ENCODE measurements at regions not wholly inside any gene's neighbourhood (a gene's known extent, or its start where the extent isn't known, plus 50 kb on each side); places are given as distances from the start of the nearest gene placed in this dataset.
"Not testable (repeated sequence)": the region's sequence is repeated elsewhere in the genome, so short reads cannot be mapped to it uniquely, and the experiment has no call there.

DNA sequence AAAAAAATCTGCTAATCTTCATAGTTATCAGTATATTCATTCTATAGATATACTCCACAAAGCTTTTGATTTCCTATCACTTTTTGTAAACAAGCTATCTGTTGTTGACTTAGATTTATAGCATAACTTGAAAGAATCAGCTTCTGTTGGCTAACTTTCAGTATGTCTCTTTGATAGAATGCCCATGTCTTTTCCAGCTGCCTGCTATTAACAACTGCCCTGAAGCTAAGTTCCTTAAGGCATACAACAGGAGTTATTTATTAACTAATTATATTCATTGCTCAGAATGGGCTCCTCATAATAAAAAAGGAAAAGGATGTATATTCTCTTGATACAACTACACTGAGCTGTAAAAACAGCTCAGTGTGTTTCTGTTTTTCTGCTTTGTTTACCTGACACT lies 293.9 kb downstream of the TUSC7 start:
- DNase-seq (ENCODE audit: low read depth in 2 of 3, low spot score in 2 of 3), result no peak

DNA sequence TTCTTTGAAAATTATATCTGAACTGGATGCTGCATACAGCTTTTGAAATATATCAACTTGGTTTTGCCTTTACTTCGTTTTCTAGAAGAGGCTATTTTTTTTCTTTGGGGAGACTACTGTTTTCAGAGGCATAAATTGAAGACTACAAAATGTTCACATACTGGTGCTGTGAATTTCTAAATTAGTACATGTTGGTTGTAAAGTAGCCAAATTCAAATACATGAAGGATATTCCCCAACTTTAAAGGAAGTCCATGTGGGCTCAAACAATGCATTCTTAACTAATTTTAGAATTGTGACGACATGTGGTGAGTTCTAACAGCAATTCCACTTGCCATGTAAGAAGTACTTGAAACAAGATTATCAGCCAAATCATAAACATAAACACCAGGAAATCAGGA lies 295.7 kb downstream of the TUSC7 start:
- no peak for DNase-seq (ENCODE audit: low read depth in 2 of 3, low spot score in 2 of 3)

DNA sequence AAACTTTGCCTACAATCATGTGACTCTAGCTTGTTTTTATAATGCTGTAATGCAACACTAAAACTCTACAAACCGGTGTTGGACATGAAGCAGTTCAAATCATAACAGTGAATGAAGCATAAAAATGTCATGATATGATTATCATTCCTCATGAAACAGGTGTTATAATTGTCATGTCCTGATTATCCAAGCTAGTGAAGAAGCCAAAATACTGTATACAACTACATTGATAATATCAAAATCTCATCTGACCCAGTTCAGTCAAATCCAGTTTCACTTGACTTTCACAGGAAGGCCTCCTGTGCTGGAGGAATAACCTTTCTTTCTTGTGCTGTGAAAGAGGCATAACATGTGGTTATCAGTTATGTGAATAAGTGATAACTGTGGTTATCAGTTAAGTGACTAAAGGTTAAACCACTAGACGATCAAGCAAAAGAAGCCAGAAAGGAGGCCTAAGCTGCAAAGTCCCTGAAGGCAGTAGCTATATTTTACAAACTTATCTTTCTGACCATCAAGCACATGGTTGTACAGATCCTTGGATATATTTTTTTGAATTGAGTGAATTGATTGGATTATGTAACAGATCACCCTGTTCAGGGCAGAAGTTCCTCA lies 296.4 kb downstream of the TUSC7 start:
- DNase-seq (ENCODE audit: low read depth in 2 of 3, low spot score in 2 of 3), result no peak

DNA sequence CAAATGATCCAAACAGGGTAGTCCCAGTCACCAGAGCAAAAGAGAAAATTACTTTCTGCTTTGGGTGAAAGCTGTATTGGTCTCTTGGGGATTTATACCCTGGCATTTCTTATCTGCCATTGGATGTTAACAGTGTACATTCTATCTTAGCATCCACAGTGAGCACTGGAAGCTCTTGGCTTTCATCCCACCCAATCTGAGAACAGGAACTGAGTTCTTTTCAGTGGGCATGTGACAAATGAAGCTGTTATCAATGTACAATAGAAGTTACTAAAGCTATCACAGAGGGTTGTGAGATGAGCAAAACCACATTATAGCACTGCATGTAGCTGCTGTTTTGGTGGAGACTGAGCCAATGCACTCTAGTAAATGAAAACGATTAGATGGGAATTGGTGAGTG lies 300.7 kb downstream of the TUSC7 start:
- DNase-seq (ENCODE audit: low read depth in 2 of 3, low spot score in 2 of 3), result no peak

DNA sequence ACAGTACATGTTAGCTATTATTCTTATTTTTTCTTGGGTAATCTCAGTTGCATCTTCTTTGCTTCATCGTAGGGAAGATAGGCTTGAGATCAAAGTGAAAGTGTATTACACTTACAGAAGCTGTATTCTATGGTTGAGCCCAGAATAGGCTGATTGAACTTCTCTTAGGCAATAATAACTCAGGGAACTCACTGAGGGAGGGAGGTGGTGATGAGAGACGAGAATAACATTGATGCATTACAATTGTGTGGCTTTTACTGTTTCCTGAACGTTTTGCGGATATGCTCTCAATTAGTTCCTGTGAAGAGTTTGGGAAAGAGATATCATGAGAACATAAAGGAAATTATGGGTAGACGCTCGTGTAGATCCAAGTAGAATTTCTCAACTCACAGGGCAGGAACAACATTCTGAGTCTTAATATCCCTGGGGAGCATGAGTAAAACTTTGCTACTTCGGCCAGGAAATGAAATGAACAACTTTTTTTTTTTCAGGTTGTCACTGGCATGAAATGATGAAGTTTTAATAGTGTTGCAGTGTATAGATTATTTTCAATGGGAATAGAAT lies 302.2 kb downstream of the TUSC7 start:
- DNase-seq (ENCODE audit: low read depth in 2 of 3, low spot score in 2 of 3), result no peak

DNA sequence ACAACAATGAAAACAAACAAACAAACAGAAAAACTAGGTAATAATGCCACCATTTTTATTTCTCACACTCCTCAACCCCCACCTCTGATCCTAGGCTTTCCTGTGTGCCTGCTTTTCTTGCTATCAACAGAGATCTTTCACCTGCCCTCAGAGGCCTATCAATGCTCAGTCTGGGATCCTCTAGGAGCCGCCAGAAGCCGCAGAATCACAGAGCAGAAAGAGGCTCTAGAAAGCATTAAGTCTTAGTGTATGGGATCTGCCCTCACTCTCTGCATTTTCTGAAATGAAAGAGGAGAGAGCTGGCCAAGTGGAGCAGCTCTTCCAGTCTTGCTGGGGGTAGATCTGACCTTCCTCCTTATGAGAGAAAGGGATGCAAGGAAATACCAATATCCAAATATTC lies 306.8 kb downstream of the TUSC7 start:
- no peak for DNase-seq (ENCODE audit: low read depth in 2 of 3, low spot score in 2 of 3)

DNA sequence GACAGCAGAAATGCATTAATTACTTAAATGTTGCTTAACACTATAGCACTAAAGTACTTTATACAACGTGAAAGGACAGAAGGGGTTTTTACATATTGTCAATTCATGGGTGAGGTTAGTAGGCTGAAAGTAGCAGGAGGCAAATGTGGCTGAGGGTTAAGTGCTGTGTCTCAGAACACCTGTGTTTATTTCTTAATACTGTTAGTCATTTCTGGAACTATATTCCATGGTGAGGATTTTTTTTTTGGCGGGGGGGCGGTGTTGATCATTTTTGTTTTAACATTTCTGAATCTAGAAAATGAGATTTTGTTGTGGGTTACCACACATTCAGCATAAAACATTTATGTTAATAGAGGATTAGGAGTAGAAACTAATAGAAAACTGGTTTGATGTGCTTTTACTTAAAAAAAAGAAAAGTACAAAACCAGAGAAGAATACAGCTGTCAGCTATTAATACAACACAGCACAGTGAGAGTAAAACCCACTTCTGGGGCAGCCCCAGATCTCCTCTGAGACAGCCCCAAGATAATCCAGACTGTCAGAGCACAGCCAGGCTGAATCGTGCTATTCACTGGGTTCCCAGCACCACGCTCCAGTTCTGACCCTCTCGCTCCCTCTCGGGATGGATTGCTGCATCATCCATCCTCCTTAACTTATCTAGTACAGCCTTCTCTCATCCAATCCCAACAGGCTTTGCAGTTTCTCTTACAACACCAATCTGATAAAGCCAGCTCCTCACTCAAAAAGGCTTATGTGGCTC lies 307.7 kb downstream of the TUSC7 start:
- DNase-seq (ENCODE audit: low read depth in 2 of 3, low spot score in 2 of 3), result no peak

DNA sequence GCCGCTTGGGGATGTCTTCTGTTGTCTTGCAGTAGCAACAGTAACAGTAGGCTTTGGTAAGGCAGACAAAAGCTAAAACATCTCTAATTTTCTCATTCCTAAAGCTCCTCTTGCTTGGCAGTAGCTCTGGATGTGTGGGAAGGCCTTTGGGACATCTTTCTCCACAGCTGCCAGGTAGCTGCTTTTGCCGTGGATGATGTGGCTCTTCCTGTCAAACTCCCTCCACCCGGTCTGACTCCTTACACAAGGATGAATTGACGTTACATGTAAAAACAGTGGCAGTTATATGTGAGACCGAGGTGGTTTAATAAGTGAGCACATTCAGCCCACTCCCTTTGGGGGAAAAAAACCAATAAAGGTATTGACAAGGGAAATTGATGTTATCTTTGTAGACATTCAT lies 309.1 kb downstream of the TUSC7 start:
- no peak for DNase-seq (ENCODE audit: low read depth in 2 of 3, low spot score in 2 of 3)

DNA sequence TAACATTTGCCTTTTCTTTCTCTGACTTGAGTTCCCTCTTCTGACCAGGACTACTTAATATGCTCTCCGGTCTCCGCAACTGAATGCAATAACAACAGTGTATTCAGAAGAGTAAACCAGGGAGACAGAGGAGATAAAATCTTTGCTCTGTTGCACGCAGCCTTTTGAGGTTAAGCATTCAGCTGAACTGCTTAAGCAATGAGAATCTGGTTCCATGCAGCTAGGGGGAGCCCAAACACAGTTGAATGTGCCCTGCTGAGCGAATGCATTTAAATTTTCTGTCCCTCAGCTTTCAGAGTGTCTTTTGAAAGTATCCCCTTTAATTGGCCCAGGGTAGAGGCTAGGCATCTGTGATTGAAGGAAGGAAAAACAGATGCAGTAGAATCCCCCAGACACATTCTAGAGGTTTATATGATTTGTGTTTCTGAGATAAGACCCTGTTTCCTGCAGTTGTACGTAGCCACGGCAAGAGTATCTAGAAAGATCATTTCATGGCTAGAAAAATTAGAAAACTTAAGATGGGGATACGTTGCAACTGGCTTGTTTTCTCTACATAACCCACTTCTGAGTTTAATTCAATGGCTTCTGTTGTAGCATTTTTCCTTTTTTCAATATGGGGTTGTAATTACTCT lies 309.6 kb downstream of the TUSC7 start:
- no peak for DNase-seq (ENCODE audit: low read depth in 2 of 3, low spot score in 2 of 3)

DNA sequence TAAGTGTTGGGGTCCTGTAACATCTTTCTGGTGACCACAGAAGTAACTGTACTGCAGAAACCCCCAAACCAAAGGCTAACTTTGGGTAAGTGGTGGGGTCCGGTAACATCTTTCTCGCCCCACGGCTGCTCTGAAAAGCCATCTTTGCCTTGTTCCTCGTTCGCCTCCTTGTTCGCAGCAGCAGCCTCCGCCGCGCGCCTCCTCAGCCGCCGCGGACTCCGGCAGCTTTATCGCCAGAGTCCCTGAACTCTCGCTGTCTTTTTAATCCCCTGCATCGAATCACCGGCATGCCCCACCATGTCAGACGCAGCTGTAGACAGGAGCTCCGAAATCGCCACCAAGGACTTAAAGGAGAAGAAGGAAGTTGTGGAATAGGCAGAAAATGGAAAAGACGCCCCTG lies 316.8 kb downstream of the TUSC7 start:
- DNase-seq (ENCODE audit: low read depth in 2 of 3, low spot score in 2 of 3), result no peak

DNA sequence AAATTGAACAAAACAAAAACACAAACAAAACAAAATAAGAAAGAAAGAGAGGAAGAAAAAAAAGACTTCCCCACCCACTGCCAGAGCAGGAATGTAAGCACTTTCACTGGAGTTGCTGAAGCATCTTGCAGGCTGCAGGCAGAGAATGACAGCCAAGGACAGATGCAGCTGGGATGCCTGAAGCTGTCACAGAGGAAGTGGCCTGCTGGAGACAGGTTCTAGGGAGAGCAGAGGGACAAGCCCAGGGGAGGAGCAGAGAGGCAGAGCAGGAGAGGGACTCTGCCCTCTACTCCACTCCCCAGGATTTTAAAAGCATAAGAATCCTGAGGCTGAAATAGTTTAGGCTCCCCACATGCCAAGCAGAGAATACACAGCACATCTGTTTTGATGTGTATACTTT lies 326.2 kb downstream of the TUSC7 start:
- no peak for DNase-seq (ENCODE audit: low read depth in 2 of 3, low spot score in 2 of 3)

DNA sequence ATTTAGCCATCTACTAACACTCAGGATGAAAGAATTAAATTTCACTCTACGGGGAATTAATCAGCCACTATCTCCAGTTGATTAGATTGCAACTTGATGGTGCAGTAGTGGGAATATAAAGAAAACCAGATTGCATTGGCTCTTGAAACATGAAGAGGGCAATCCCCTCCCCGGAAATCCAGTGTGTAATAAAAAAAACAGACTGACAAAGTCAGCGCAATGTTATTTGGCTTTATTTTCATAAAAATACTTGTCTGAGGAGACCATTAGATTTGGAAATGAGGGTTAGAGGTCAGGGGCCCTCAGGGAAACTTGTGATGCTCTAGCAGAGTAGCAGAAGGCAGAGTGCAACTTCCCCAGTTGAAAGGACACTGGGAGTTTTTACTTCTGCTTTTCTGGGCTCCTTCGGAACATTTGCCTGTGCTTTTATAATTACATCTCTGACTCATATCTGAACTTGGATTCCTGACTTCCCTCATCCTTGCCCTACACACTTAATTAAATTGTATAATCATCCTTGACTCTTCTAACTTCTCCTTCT lies 326.8 kb downstream of the TUSC7 start:
- no peak for DNase-seq (ENCODE audit: low read depth in 2 of 3, low spot score in 2 of 3)

DNA sequence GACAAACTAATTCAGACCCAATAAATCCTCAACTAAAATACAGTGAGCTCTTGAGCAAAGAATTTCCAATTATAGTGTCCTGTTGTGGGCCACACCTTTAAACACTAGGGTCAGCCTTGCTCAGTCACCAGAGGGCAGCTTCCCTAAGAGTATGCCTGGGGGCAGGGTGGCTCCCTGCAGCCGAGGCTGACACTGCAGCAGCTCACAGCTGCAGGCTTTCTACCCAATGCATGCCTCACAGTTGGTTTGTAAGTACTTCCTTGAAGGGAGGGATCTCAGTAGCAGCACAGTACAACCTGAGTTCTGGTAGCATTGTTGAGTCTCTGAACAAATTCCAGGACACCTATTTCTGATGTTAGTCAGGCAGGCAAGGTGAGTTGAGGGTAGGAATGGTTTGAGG lies 335.6 kb downstream of the TUSC7 start:
- DNase-seq (ENCODE audit: low read depth in 2 of 3, low spot score in 2 of 3), result no peak

DNA sequence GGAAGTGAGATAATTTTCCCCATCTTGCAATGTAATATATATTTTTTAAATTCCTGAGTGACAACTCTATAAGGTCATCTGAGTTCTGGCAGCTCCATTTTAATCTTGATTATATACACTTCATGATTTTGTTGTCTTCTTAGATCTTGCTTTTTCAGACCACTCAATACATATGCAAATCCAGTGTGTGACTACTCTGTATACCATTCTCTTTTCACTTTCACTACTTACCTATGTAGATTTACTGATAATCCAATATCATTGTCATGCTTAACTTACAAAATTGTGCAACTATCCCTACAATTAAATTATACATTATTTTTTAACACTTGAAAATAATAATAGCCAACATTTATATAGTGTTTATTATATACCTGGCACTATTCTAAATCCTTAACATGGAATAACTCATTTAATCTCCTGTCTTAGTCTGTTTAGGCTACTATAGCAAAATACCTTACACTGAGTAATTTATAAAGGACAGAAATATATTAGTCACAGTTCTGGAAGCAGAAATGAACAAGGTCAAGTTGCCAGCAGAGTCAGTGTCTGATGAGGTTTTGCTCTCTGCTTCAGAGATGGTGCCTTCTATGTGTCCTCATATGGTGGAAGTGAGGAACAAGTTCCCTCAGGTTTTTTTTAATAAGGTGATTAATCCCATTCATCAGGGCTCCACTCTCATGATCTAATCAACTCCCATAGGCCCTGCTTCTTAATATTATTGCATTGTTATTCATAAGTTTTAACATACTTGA lies 338.5 kb downstream of the TUSC7 start:
- DNase-seq (ENCODE audit: low read depth in 2 of 3, low spot score in 2 of 3), result no peak

DNA sequence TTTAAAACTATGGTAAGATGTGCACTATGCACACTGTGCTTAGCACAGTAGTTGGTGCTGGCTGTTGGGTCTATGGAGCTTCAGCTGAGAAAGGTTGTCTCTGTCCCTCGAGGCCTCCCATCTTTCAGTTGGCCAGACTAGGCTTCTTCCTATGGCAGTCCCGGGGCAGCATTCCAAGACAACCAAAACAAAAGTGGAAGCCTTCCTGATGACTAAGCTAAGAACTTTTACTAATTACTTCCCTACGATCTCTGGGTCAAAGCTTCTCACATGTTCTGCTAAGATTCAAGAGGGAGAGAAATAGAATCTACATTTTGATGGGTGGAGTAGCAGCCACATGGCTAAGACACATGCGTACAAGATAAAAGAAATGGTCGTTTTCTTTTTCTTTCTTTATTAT lies 342.8 kb downstream of the TUSC7 start:
- no peak for DNase-seq (ENCODE audit: low read depth in 2 of 3, low spot score in 2 of 3)

DNA sequence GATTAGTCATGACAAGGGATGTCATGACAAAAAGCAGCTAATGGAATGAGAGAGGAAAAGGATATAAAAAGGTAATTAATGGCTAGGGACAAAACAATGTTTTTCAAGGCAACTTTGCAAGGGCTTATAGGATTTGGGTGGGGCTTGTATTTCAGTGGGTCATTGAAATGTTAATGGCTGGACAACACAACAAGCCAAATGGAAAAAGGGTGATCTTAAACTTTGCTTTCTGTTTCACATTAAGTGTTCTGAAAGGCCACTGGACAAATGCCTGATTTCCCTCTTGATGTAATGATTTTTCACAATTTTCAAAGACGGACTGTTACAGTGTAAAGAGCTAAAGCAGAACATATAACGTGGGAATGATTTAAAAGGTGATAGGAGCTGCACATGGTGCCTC lies 345.0 kb downstream of the TUSC7 start:
- no peak for DNase-seq (ENCODE audit: low read depth in 2 of 3, low spot score in 2 of 3)

DNA sequence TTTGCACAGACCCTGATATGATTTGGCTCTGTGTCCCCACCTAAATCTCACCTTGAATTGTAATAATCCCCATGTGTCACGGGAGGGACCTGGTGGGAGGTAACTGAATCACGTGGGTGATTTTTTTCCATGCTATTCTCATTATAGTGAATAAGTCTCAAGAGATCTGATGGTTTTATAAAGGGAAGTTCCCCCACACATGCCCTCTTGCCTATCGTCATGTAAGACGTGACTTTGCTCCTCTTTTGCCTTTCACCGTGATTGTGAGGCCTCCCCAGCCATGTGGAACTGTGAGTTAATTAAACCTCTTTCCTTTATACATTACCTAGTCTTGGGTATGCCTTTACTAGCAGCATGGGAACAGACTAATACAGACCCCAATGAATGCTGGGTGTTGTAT lies 347.4 kb downstream of the TUSC7 start:
- not testable (repeated sequence) for DNase-seq (ENCODE audit: low read depth in 2 of 3, low spot score in 2 of 3)

DNA sequence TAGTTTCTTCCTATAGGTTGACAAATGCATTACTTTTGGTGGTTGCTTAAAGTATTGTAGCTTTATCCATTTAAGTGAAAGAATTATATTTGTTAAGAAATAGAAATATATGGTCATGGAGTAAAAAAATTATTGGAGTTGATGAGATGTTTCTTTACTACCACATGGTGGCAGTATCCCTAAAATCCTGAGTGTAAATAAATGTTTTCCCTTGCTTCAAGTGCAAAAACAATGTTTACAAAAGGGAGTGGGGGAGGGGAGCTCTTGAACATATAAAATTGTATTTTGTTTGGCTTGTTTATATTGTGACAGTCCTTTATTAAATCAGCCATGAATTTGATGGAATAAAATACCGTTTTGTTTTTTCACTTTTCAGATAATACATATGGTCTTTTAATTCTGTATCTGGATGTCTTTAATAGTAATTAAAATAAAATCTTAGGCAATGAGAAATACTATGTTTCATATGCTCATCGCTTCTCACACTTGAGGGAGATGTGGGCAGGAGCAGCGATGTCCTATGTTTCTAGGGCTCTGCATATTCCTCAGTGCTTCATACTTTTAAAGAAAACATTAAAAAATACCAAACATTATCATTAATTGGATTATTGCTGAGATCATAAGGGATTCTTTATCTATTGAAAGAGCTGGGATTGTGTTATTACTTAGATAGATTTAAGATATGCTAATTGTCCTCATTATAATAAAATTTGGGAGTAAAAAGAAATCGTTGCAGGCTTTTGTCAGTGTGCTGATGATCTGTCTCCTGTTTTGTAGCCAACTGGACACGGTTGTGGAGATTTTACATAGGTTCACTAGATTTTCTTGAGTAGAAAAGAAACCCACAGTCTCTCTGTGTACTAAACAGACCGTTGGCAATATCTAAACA lies 349.7 kb downstream of the TUSC7 start:
- no peak for DNase-seq (ENCODE audit: low read depth in 2 of 3, low spot score in 2 of 3)

DNA sequence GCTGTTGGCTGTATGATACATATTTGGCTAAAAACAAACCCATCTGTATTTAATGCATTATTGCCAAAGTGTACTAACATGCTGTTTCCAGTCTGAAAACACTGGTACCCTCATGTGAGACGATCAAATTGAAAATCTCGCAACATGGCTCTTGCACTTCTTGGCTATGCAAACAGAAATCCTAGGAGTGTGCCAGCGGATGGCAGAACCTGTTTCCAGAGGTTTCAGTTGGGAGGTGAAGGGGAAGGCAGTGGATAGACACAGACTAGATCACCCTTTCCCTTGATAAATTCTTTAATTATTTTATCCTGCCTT lies 350.3 kb downstream of the TUSC7 start:
- no peak for DNase-seq (ENCODE audit: low read depth in 2 of 3, low spot score in 2 of 3)

DNA sequence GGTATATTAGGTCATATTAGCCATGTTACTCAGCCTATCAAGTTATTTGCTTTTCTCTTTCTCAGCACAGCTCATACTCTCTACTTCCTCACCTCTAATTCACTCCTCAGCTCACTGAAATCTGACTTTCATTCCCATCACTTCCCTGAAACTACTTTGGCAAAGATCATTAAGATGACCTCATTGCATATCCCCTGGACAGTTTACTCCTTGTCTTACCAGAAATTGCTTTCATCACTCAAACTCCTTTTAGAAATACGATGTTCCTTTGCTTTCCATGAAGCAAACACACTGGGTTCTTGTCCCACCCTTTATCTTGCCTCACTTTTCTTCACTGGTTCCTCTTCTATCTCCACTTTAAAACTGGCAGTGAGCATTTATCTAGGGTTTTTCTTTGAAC lies 354.4 kb downstream of the TUSC7 start:
- no peak for DNase-seq (ENCODE audit: low read depth in 2 of 3, low spot score in 2 of 3)

DNA sequence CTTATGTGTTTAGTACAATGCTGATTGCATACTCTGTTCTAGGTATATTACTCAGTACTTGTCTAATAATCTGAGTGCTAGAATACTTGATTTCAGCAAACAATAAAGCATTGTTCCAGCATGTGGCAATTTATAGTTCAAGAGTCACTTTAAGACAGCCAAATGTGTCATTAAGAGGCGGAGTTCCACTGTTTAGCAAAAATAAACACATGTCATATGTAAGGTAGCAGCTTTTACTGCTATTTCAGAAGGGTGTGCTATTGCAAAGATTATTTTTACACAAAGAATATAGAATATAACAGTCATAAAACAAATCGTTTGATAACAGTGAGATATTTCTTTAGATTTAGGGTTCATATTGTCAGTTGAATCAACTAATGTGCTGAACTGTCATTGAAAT lies 358.7 kb downstream of the TUSC7 start:
- no peak for DNase-seq (ENCODE audit: low read depth in 2 of 3, low spot score in 2 of 3)
